WTC11 (cell line): ENCODE measurements at regions not wholly inside any gene's neighbourhood (a gene's known extent, or its start where the extent isn't known, plus 50 kb on each side); places are given as distances from the start of the nearest gene placed in this dataset.

Experiments
- ATAC-seq: fragments of 200-7000 bp; cut with Tn5 transposase; 2 replicates; pipeline ENCODE4 v1.10.0; 2021; ENCODE audit warnings: mild to moderate bottlenecking, moderate library complexity
- CTCF ChIA-PET: fragments of 300-600 bp; sonication (Branson Sonifier 250); formaldehyde crosslinking; loops from one replicate; lab custom pipeline; 2021; ENCODE audit warnings: antibody characterized with exemption; lab: Charles Lee
- POLR2A ChIA-PET: fragments of 350-600 bp; sonication (Branson Sonifier 250); formaldehyde crosslinking; loops from one replicate; lab custom pipeline; 2021; ENCODE audit warnings: antibody characterized with exemption; lab: Charles Lee
- DNase-seq: peaks from one replicate; pipeline ENCODE4 v3.0.0; 2021; ENCODE audit warnings: low spot score
- H3K27ac Mint-ChIP-seq: 2 replicates; pipeline ENCODE4 v1.8.0; 2021; ENCODE audit warnings: mixed read lengths
- H3K27me3 Mint-ChIP-seq: 2 replicates; pipeline ENCODE4 v1.8.0; 2021; ENCODE audit warnings: low read depth, mild to moderate bottlenecking, moderate library complexity, mixed read lengths
- H3K36me3 Mint-ChIP-seq: 2 replicates; pipeline ENCODE4 v1.8.0; 2021; ENCODE audit warnings: mixed read lengths
- H3K4me1 Mint-ChIP-seq: 2 replicates; pipeline ENCODE4 v1.8.0; 2022; ENCODE audit warnings: mixed read lengths
- H3K4me3 Mint-ChIP-seq: 2 replicates; pipeline ENCODE4 v1.8.0; 2021; ENCODE audit warnings: mild to moderate bottlenecking, moderate library complexity, mixed read lengths
- H3K9me3 Mint-ChIP-seq: 2 replicates; pipeline ENCODE4 v1.8.0; 2021; ENCODE audit warnings: mixed read lengths
- AFF4 ChIP-seq: sonication (generic); formaldehyde crosslinking; IDR thresholded peaks from 2 replicates; pipeline ENCODE4 v1.8.1; 2023; ENCODE audit warnings: mild to moderate bottlenecking, missing genetic modification reagents, borderline replicate concordance
- ATF1 ChIP-seq: sonication (generic); formaldehyde crosslinking; IDR thresholded peaks from 2 replicates; pipeline ENCODE4 v1.8.1; 2023; ENCODE audit warnings: mild to moderate bottlenecking, moderate library complexity, missing genetic modification reagents
- ATF6 ChIP-seq: sonication (generic); formaldehyde crosslinking; IDR thresholded peaks from 2 replicates; pipeline ENCODE4 v1.8.1; 2023; ENCODE audit warnings: mild to moderate bottlenecking, missing genetic modification reagents
- FOXP1 ChIP-seq: sonication (generic); formaldehyde crosslinking; IDR thresholded peaks from 2 replicates; pipeline ENCODE4 v1.8.0; 2022; ENCODE audit warnings: missing genetic modification reagents, mild to moderate bottlenecking, moderate library complexity, borderline replicate concordance
- GTF2I ChIP-seq: fragments of 250-450 bp; sonication (Bioruptor Pico); conservative IDR thresholded peaks from 2 replicates; pipeline ENCODE4 v1.4.0; 2021; ENCODE audit warnings: mild to moderate bottlenecking
- IRF2 ChIP-seq: sonication (generic); formaldehyde crosslinking; IDR thresholded peaks from 2 replicates; pipeline ENCODE4 v1.8.0; 2022; ENCODE audit warnings: low read depth, missing genetic modification reagents, borderline replicate concordance
- MXD4 ChIP-seq: fragments of 250-450 bp; sonication (Bioruptor Pico); IDR thresholded peaks from 2 replicates; pipeline ENCODE4 v1.8.0; 2021; ENCODE audit warnings: mild to moderate bottlenecking, moderate library complexity, borderline replicate concordance
- NFATC4 ChIP-seq: fragments of 250-450 bp; sonication (Bioruptor Pico); IDR thresholded peaks from 2 replicates; pipeline ENCODE4 v1.9.0; 2021; ENCODE audit warnings: mild to moderate bottlenecking
- NR3C1 ChIP-seq: sonication (generic); formaldehyde crosslinking; conservative IDR thresholded peaks from 2 replicates; pipeline ENCODE4 v1.8.1; 2023; ENCODE audit warnings: low read depth, mild to moderate bottlenecking, missing genetic modification reagents
- STAT6 ChIP-seq: sonication (generic); formaldehyde crosslinking; conservative IDR thresholded peaks from 2 replicates; pipeline ENCODE4 v1.8.1; 2023; ENCODE audit warnings: mild to moderate bottlenecking, low read depth, missing genetic modification reagents, moderate library complexity
- ZMAT4 ChIP-seq: fragments of 250-450 bp; sonication (Bioruptor Pico); IDR thresholded peaks from 2 replicates; pipeline ENCODE4 v1.9.0; 2021; ENCODE audit warnings: mild to moderate bottlenecking
- ZNF532 ChIP-seq: fragments of 250-450 bp; sonication (Bioruptor Pico); IDR thresholded peaks from 2 replicates; pipeline ENCODE4 v1.9.0; 2021; ENCODE audit warnings: mild to moderate bottlenecking, borderline replicate concordance

- TF ChIP-seq ZNF532 (no peak), STAT6 (CRISPR knock-in tag) (no peak), AFF4 (CRISPR knock-in tag) (no peak), IRF2 (CRISPR knock-in tag) (no peak), ATF1 (no peak), ATF6 (CRISPR knock-in tag) (no peak), NFATC4 (CRISPR knock-in tag) (no peak), MXD4 (CRISPR knock-in tag) (no peak), FOXP1 (CRISPR knock-in tag) (no peak)
- TF ChIP-seq, all 79 proteins: peak for 0
Observed at GRCh38 chr3:163533381-163533780, 1544.9 kb downstream of the SI start (continued).

DNA sequence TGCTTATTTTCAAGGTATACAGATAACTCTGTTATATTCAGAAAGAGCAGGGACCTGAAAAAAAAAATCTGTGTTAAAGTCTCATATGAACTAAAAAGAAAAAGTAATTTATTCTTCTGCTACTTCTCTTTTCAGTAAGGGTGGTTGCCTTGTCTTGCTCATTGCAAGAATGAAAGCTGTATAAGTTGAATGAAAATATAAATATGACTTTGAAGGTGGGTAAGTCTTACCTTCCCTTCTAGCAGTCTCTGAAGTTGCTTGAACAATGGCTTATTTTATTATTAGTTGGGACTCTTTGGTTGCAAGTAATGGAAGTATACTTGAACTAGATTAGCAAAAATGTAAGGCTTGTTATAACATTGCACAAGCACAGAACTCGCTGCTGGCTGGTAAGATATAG lies 1554.9 kb downstream of the SI start:
- Mint-ChIP-seq H3K9me3 (no peaks in the 10 kb centered on the region), H3K27ac (no peak overlapping the region), H3K27me3 (no peaks in the 10 kb centered on the region), H3K4me3 (no peak overlapping the region), H3K4me1 (peaks cover 15% of the 10 kb centered on the region), H3K36me3 (no peaks in the 10 kb centered on the region)
- ATAC-seq (no peak), DNase-seq (no peak)
- ChIA-PET POLR2A (no interaction called here), CTCF (no interaction called here)
- TF ChIP-seq NR3C1 (CRISPR knock-in tag) (no peak), GTF2I (CRISPR knock-in tag) (no peak), ZMAT4 (CRISPR knock-in tag) (no peak)
